ENCODE measurements at regions not wholly inside any gene's neighbourhood (a gene's known extent, or its start where the extent isn't known, plus 50 kb on each side); places are given as distances from the start of the nearest gene placed in this dataset.

- DNase-seq = no peak
Measured at GRCh38 chr17:71409712-71410111, 711.1 kb upstream of the SOX9 start.

GRCh38 chr17:71412803-71413202 is 708.0 kb upstream of the SOX9 start:
- no peak for DNase-seq
- intact Hi-C loops (cut with DNase I) = no loop called here

More at GRCh38 chr17:71409712-71410111, 711.1 kb upstream of the SOX9 start:
- intact Hi-C loops (cut with DNase I) = no loop called here

- no peak for DNase-seq
- intact Hi-C loops (cut with DNase I) = no loop called here
Measured at GRCh38 chr17:71413935-71414334, 706.9 kb upstream of the SOX9 start.

GRCh38 chr17:71417142-71417541 is 703.7 kb upstream of the SOX9 start:
- no peak for DNase-seq
- intact Hi-C loops (cut with DNase I) = no loop called here

- intact Hi-C loops (cut with DNase I) = no loop called here
- DNase-seq = no peak
Measured at GRCh38 chr17:71422968-71423367, 697.9 kb upstream of the SOX9 start.

- intact Hi-C loops (cut with DNase I) = no loop called here
- DNase-seq = no peak
Measured at GRCh38 chr17:71423871-71424546, 696.8 kb upstream of the SOX9 start.

GRCh38 chr17:71427801-71428200 is 693.0 kb upstream of the SOX9 start:
- intact Hi-C loops (cut with DNase I) = no loop called here
- DNase-seq = no peak

- intact Hi-C loops (cut with DNase I) = no loop called here
- DNase-seq = no peak
Measured at GRCh38 chr17:71428897-71429296, 691.9 kb upstream of the SOX9 start.

GRCh38 chr17:71430281-71430680 is 690.5 kb upstream of the SOX9 start:
- no peak for DNase-seq

GRCh38 chr17:71431146-71431545 is 689.7 kb upstream of the SOX9 start:
- intact Hi-C loops (cut with DNase I) = no loop called here
- no peak for DNase-seq

More at GRCh38 chr17:71430281-71430680, 690.5 kb upstream of the SOX9 start:
- intact Hi-C loops (cut with DNase I) = no loop called here

GRCh38 chr17:71432378-71433315 is 688.2 kb upstream of the SOX9 start:
- intact Hi-C loops (cut with DNase I) = no loop called here
- no peak for DNase-seq

- no peak for DNase-seq
- intact Hi-C loops (cut with DNase I) = no loop called here
Measured at GRCh38 chr17:71434716-71435115, 686.1 kb upstream of the SOX9 start.

- no peak for DNase-seq
- intact Hi-C loops (cut with DNase I) = no loop called here
Measured at GRCh38 chr17:71436479-71436878, 684.3 kb upstream of the SOX9 start.

GRCh38 chr17:71437166-71437565 is 683.7 kb upstream of the SOX9 start:
- intact Hi-C loops (cut with DNase I) = no loop called here

GRCh38 chr17:71438631-71439146 is 682.1 kb upstream of the SOX9 start:
- intact Hi-C loops (cut with DNase I) = no loop called here
- peak in 3 of 42 donors; percentile 1 to 36 (median 5) for DNase-seq

More at GRCh38 chr17:71437166-71437565, 683.7 kb upstream of the SOX9 start:
- no peak for DNase-seq

- no peak for DNase-seq
- intact Hi-C loops (cut with DNase I) = no loop called here
Measured at GRCh38 chr17:71440513-71440912, 680.3 kb upstream of the SOX9 start.

GRCh38 chr17:71441098-71441497 is 679.7 kb upstream of the SOX9 start:
- intact Hi-C loops (cut with DNase I) = no loop called here
- no peak for DNase-seq

GRCh38 chr17:71444078-71444477 is 676.7 kb upstream of the SOX9 start:
- intact Hi-C loops (cut with DNase I) = no loop called here
- DNase-seq = no peak

GRCh38 chr17:71446645-71447437 is 674.0 kb upstream of the SOX9 start:
- intact Hi-C loops (cut with DNase I) = no loop called here
- no peak for DNase-seq
